Brain microvascular endothelial cell (primary cell): ENCODE measurements at regions not wholly inside any gene's neighbourhood (a gene's known extent, or its start where the extent isn't known, plus 50 kb on each side); places are given as distances from the start of the nearest gene placed in this dataset.

Experiments
- DNase-seq: peaks from one replicate; pipeline ENCODE4 v3.0.0-alpha.2; 2020
- H3K27ac ChIP-seq: fragments of 250-450 bp; sonication (Bioruptor Pico); 2 replicates; pipeline ENCODE4 v1.5.1; 2020; ENCODE audit warnings: mild to moderate bottlenecking, moderate library complexity
- H3K27me3 ChIP-seq: fragments of 250-450 bp; sonication (Bioruptor Pico); replicated peaks from 2 replicates; pipeline ENCODE4 v1.5.1; 2020; ENCODE audit warnings: mild to moderate bottlenecking
- H3K36me3 ChIP-seq: fragments of 250-450 bp; sonication (Bioruptor Pico); replicated peaks from 2 replicates; pipeline ENCODE4 v1.5.1; 2020; ENCODE audit warnings: mild to moderate bottlenecking
- H3K4me3 ChIP-seq: 2 replicates; pipeline ENCODE4 v1.5.1; 2011; ENCODE audit warnings: low read depth, mild to moderate bottlenecking, control low read depth, low read length, moderate library complexity
- CTCF ChIP-seq: IDR thresholded peaks from 2 replicates; pipeline ENCODE4 v1.5.1; 2011; ENCODE audit warnings: low read depth, mild to moderate bottlenecking, moderate library complexity, low read length, control low read depth, inconsistent platforms; ENCODE audit errors: missing control alignments
- in situ Hi-C: cut with HindIII; loops from 2 replicates; pipeline ENCODE4 v1.10.0; 2017; ENCODE audit warnings: low sequenced_read_pairs, low pct_ligation_motif_present

- Histone ChIP-seq H3K27me3 (no peaks in the 10 kb centered on the region), H3K27ac (no peak overlapping the region), H3K4me3 (no peak overlapping the region), H3K36me3 (no peaks in the 10 kb centered on the region)
- TF ChIP-seq CTCF = no peak
- no peak for DNase-seq
- in situ Hi-C loops = no loop called here
These were observed 386.5 kb upstream of the RBFOX1 start for GRCh38 chr16:6946106-6946505.

DNA sequence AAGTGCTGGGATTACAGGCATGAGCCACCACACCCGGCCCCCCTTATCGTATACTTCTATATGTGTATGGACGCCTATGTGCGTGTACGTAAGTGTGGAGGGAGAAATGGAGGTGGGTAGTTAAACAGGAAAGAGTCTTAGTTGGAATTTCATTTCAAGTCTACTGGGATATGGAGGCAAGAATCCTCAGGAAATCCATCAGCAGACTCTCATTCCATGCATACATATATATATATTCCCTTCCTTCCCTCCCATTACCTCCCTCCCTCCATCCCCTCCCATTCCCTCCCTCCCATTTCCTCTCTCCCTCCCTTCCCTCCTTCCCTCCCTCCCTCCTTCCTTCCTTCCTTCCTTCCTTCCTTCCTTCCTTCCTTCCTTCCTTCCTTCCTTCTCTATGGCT, 391.7 kb upstream of the RBFOX1 start:
- TF ChIP-seq CTCF = no peak
- Histone ChIP-seq H3K36me3 (no peaks in the 10 kb centered on the region), H3K27me3 (no peaks in the 10 kb centered on the region), H3K27ac (no peak overlapping the region), H3K4me3 (no peak overlapping the region)
- in situ Hi-C loops = no loop called here
- no peak for DNase-seq

DNA sequence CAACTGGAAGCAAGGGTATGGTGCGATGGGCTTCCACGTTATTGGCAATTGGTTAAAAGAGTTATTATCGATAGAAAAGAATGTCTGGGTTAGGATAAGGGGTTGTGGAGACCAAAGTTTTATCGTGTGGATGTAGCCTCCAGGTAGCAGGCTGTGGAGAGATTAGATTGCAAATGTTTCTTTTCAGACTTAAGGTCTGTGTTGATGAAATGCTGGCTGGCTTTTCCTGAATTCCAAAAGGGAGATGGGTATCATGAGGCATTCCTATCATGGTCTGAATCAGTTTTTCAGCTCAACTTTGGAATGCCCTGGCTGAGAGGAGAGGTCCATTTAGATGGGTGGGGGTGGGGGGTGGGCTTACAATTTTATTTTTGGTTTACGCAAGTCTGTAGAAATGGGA, 395.0 kb upstream of the RBFOX1 start:
- no peak for DNase-seq
- Histone ChIP-seq H3K27ac (no peak overlapping the region), H3K36me3 (no peaks in the 10 kb centered on the region), H3K27me3 (no peaks in the 10 kb centered on the region), H3K4me3 (no peak overlapping the region)
- TF ChIP-seq CTCF = no peak
- in situ Hi-C loops = no loop called here

DNA sequence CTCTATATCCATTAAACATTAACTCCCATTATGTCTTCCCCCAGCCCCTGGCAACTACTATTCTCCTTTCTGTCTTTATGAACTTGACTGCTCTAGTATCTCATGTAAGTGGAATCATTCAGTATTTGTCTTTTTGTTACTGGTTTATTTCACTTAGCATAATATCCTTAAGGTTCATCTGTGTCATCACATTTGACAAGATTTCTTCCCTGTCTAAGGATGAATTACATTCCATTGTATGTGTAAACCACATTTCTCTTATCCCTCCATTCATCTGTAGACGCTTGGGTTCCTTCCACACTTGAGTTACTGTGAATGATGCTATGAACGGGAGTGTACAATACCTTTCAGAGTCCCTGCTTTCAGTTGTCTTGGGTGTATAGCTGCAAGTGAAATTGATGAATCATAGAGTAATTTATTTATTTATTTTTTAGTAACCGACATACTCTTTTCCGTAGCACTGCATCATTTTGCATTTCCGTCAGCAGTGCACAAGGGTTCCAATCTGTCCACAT, 399.7 kb upstream of the RBFOX1 start:
- in situ Hi-C loops = no loop called here
- Histone ChIP-seq H3K27me3 (no peaks in the 10 kb centered on the region), H3K4me3 (no peak overlapping the region), H3K27ac (no peak overlapping the region), H3K36me3 (no peaks in the 10 kb centered on the region)
- DNase-seq = no peak
- no peak for TF ChIP-seq CTCF

DNA sequence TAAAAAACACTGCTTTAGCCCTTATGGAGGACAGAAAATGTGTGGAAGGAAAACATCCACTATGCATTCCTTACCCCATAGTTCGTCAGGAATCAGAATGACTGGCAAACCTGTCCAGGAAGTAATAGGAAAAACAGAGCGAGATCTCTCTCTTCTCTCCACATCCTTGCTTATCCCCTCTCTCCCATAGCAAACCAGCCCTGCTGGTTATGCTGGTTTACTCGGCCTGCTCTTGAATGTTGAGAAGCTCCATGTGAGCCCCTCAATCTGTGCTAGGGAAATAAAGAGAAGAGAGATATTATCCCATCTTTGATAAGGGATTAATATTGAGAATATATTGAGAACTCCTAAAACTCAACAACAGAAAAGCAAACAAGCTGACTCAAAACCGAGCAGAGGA, 402.8 kb upstream of the RBFOX1 start:
- Histone ChIP-seq H3K4me3 (no peak overlapping the region), H3K27me3 (no peaks in the 10 kb centered on the region), H3K27ac (no peak overlapping the region), H3K36me3 (no peaks in the 10 kb centered on the region)
- in situ Hi-C loops = no loop called here
- no peak for TF ChIP-seq CTCF
- DNase-seq = no peak

DNA sequence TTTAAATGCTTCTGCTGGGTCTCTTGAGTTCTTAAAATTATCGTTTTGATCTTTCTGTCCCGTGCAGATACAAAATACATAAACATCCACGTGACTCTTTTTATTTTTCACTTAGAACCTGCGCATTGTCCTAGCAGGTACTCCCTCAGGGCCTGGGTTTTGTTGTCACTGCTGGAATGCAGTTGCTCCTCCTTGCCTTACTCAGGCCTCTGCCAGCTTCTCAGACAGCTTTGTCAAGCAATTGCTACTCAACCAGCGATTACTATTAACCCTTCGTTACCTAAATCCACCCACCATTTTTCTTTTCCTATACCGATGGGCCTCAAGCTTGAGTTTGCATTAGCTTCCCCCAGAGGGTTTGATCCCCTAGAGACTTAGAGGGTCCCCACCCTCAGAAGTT, 405.9 kb upstream of the RBFOX1 start:
- no peak overlapping the region for H3K4me3 ChIP-seq
- H3K27ac ChIP-seq = no peak overlapping the region
- no peaks in the 10 kb centered on the region for H3K27me3 ChIP-seq
- in situ Hi-C loops = no loop called here
- no peak for TF ChIP-seq CTCF
- DNase-seq = no peak
- H3K36me3 ChIP-seq = no peaks in the 10 kb centered on the region
